CD14-positive monocyte (primary cell): ENCODE measurements at regions not wholly inside any gene's neighbourhood (a gene's known extent, or its start where the extent isn't known, plus 50 kb on each side); places are given as distances from the start of the nearest gene placed in this dataset.

Experiments used
- DNase-seq, 3 donors: peaks; one replicate each; pipeline ENCODE4 v3.0.0-alpha.2; 2011 to 2022
- H2AFZ ChIP-seq: 2 replicates; pipeline ENCODE4 v1.6.0; 2012; ENCODE audit warnings: mild to moderate bottlenecking, low read depth, low read length, inconsistent platforms; ENCODE audit not compliant: insufficient read depth, poor library complexity, severe bottlenecking
- H3K27ac ChIP-seq, 2 donors: 1 replicate in 1 of 2; 2 replicates in 1 of 2; pipeline ENCODE4 v1.5.1; 2012 to 2013; ENCODE audit warnings: low read length in 2 of 2, control low read depth in 1 of 2, inconsistent platforms in 1 of 2, low read depth in 1 of 2, mild to moderate bottlenecking in 1 of 2
- H3K27me3 ChIP-seq, 2 donors: one replicate each; pipeline versions ENCODE4 v1.6.0 to v1.6.1; 2011 to 2013; ENCODE audit warnings: low read length in 2 of 2; ENCODE audit not compliant: control insufficient read depth in 2 of 2, insufficient read depth in 2 of 2
- H3K36me3 ChIP-seq, 2 donors: replicated peaks in 1 of 2; 1 replicate in 1 of 2; 2 replicates in 1 of 2; pipeline versions ENCODE4 v1.5.1 to v1.6.1; 2012 to 2013; ENCODE audit warnings: low read length in 2 of 2, control low read depth in 1 of 2, inconsistent platforms in 1 of 2, mild to moderate bottlenecking in 1 of 2; ENCODE audit not compliant: insufficient read depth in 2 of 2, control insufficient read depth in 1 of 2
- H3K4me1 ChIP-seq, 2 donors: 1 replicate in 1 of 2; 2 replicates in 1 of 2; pipeline versions ENCODE4 v1.5.1 to v1.6.1; 2012 to 2013; ENCODE audit warnings: low read length in 2 of 2, control low read depth in 1 of 2, inconsistent platforms in 1 of 2, mild to moderate bottlenecking in 1 of 2, moderate library complexity in 1 of 2; ENCODE audit not compliant: insufficient read depth in 2 of 2, control insufficient read depth in 1 of 2
- H3K4me2 ChIP-seq: replicated peaks from 2 replicates; pipeline ENCODE3; 2012; ENCODE audit warnings: low read length, moderate library complexity, mild to moderate bottlenecking; ENCODE audit not compliant: poor library complexity, severe bottlenecking; ENCODE audit errors: extremely low read depth
- H3K4me3 ChIP-seq, 3 experiments: fragments of 200-600 bp in 1 of 3; sonication (generic) in 1 of 3; replicated peaks in 1 of 3; 1 replicate in 2 of 3; 2 replicates in 1 of 3; pipeline ENCODE4 v1.5.1; 2011 to 2013; ENCODE audit warnings: low read length in 3 of 3, mild to moderate bottlenecking in 3 of 3, control low read depth in 2 of 3, low read depth in 2 of 3, inconsistent platforms in 1 of 3, moderate library complexity in 1 of 3
- H3K79me2 ChIP-seq: 2 replicates; pipeline ENCODE4 v1.6.0; 2012; ENCODE audit warnings: mild to moderate bottlenecking, control low read depth, inconsistent platforms, low read length, moderate library complexity; ENCODE audit not compliant: insufficient read depth
- H3K9ac ChIP-seq: 2 replicates; pipeline ENCODE4 v1.6.0; 2017; ENCODE audit warnings: low read length, mild to moderate bottlenecking; ENCODE audit not compliant: insufficient read depth, poor library complexity, severe bottlenecking
- H3K9me3 ChIP-seq, 2 donors: replicated peaks in 1 of 2; 1 replicate in 1 of 2; 2 replicates in 1 of 2; pipeline versions ENCODE4 v1.5.1 to v1.6.1; 2012 to 2013; ENCODE audit warnings: low read length in 2 of 2, control low read depth in 1 of 2; ENCODE audit not compliant: control insufficient read depth in 1 of 2, insufficient read depth in 1 of 2
- H4K20me1 ChIP-seq: 2 replicates; pipeline ENCODE4 v1.6.0; 2012; ENCODE audit warnings: mild to moderate bottlenecking, low read length, control low read depth, moderate library complexity; ENCODE audit not compliant: insufficient read depth
- H3K27ac Mint-ChIP-seq, 7 donors: one replicate each; pipeline ENCODE4 v1.8.0; 2020; ENCODE audit warnings: mild to moderate bottlenecking in 7 of 7, mixed read lengths in 7 of 7, moderate library complexity in 6 of 7, inconsistent platforms in 2 of 7
- H3K27me3 Mint-ChIP-seq, 3 donors: one replicate each; pipeline ENCODE4 v1.8.0; 2021 to 2022; ENCODE audit warnings: low read depth in 3 of 3, mild to moderate bottlenecking in 3 of 3, mixed read lengths in 3 of 3, moderate library complexity in 3 of 3, inconsistent platforms in 1 of 3
- H3K36me3 Mint-ChIP-seq, 2 donors: one replicate each; pipeline ENCODE4 v1.8.0; 2020; ENCODE audit warnings: mixed read lengths in 2 of 2, inconsistent platforms in 1 of 2, mild to moderate bottlenecking in 1 of 2
- H3K4me1 Mint-ChIP-seq: one replicate; pipeline ENCODE4 v1.8.0; 2020; ENCODE audit warnings: mild to moderate bottlenecking, mixed read lengths
- H3K4me3 Mint-ChIP-seq, 2 donors: one replicate each; pipeline ENCODE4 v1.8.0; 2020; ENCODE audit warnings: mild to moderate bottlenecking in 2 of 2, mixed read lengths in 2 of 2, moderate library complexity in 1 of 2
- H3K9me3 Mint-ChIP-seq, 7 donors: one replicate each; pipeline ENCODE4 v1.8.0; 2020 to 2022; ENCODE audit warnings: mixed read lengths in 7 of 7, mild to moderate bottlenecking in 6 of 7, moderate library complexity in 6 of 7, inconsistent platforms in 2 of 7
- WGBS: methylation state at CpG from one replicate; pipeline ENCODE4 v1.1.5; 2013; ENCODE audit warnings: missing lambda C conversion rate; ENCODE audit not compliant: insufficient coverage; 5-methylcytosine and 5-hydroxymethylcytosine counted together
- intact Hi-C, 2 donors: fragments of 100-400 bp; cut with micrococcal nuclease; formaldehyde crosslinking; loops; one replicate each; pipeline versions ENCODE4 v1.15.0 to v1.15.1; 2023
- TF ChIP-seq, protein P1 (sequence below): fragments of 200-600 bp; IDR thresholded peaks from one replicate; pipeline ENCODE4 v1.8.0; 2022; ENCODE audit warnings: antibody characterized with exemption, mild to moderate bottlenecking

DNA sequence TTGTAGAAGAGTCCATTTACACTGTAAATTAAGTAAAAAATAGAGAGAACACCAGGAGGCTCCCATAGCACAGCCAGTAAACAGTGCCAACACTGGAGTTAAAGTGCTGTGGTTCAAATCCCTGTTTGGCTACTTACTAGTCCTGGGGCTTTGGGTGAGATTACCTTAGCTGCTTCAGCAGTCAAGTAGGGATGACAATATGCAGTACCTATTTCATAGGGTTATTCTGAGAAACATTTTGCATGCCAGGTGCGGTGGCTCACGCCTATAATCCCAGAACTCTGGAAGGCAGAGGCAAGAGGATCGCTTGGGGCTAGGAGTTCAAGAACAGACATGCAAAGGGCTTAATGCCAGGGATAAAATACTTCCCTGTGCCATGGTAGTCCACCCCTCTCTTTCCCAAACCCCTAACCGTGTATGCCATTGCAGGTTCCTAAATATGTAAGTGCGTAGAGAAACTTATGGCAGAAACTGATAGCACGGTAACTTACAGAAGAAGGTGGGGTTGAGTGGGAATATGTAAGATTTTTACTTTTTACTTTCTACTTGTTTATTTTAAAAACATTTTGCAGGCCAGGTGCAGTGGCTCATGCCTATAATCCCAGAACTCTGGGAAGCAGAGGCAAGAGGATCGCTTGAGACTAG lies 86.4 kb upstream of the PICALM start:
- H3K4me2 ChIP-seq: no peak overlapping the region
- Mint-ChIP-seq H3K27me3 (no peaks in the 10 kb centered on the region), H3K9me3 (peaks cover 0 to 2% (median 0%) of the 10 kb centered on the region in 7 donors), H3K36me3 (no peaks in the 10 kb centered on the region), H3K4me1 (peaks cover 49% of the 10 kb centered on the region), H3K27ac (no peak overlapping the region), H3K4me3 (no peak overlapping the region)
- TF ChIP-seq, protein P1, sequence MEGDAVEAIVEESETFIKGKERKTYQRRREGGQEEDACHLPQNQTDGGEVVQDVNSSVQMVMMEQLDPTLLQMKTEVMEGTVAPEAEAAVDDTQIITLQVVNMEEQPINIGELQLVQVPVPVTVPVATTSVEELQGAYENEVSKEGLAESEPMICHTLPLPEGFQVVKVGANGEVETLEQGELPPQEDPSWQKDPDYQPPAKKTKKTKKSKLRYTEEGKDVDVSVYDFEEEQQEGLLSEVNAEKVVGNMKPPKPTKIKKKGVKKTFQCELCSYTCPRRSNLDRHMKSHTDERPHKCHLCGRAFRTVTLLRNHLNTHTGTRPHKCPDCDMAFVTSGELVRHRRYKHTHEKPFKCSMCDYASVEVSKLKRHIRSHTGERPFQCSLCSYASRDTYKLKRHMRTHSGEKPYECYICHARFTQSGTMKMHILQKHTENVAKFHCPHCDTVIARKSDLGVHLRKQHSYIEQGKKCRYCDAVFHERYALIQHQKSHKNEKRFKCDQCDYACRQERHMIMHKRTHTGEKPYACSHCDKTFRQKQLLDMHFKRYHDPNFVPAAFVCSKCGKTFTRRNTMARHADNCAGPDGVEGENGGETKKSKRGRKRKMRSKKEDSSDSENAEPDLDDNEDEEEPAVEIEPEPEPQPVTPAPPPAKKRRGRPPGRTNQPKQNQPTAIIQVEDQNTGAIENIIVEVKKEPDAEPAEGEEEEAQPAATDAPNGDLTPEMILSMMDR: no peak
- WGBS: 100% methylated on average over 1 of the region's 7 CpGs
- no peak overlapping the region for H3K9ac ChIP-seq
- DNase-seq: no peak
- no peaks in the 10 kb centered on the region for H3K36me3 ChIP-seq
- H3K9me3 ChIP-seq: no peaks in the 10 kb centered on the region
- no peaks in the 10 kb centered on the region for H3K27me3 ChIP-seq
- H4K20me1 ChIP-seq: no peaks in the 10 kb centered on the region
- H3K27ac ChIP-seq: no peak overlapping the region
- H3K4me1 ChIP-seq: peaks cover 51 to 53% of the 10 kb centered on the region in 2 donors
- no peak overlapping the region for H2AFZ ChIP-seq
- intact Hi-C loops: no loop called here
- H3K79me2 ChIP-seq: no peaks in the 10 kb centered on the region
- H3K4me3 ChIP-seq: no peak overlapping the region

DNA sequence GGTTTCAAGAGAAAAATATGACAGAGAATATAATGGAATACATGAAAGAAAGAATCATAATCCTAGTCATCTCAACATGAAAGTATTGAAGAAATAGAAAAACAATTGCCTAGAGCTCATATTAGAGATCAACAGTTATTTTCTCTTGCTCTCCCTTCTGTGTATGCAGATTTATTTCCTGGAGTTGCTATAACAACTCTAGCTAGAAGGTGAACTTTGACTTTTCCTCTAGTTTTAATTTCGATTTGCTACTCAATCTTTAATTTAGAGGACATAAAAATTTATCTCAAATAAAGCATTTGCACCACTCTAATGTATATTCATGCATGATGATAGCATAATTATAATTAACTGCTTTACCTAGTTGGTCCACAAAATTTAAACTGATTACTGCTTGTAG lies 84.6 kb upstream of the PICALM start:
- WGBS: no CpG with 5 or more reads among the region's 1 CpG
- Mint-ChIP-seq H3K27me3 (no peaks in the 10 kb centered on the region), H3K4me3 (no peak overlapping the region), H3K4me1 (peaks cover 45% of the 10 kb centered on the region), H3K27ac (peak overlapping the region in 1 of 7 donors; percentile 50), H3K9me3 (peaks cover 0 to 2% (median 0%) of the 10 kb centered on the region in 7 donors), H3K36me3 (no peaks in the 10 kb centered on the region)
- peaks cover 47 to 50% of the 10 kb centered on the region in 2 donors for H3K4me1 ChIP-seq
- no peak overlapping the region for H2AFZ ChIP-seq
- H3K36me3 ChIP-seq: no peaks in the 10 kb centered on the region
- no peak overlapping the region for H3K27ac ChIP-seq
- H3K9ac ChIP-seq: no peak overlapping the region
- H3K9me3 ChIP-seq: no peaks in the 10 kb centered on the region
- intact Hi-C loops: no loop called here
- H3K79me2 ChIP-seq: no peaks in the 10 kb centered on the region
- no peaks in the 10 kb centered on the region for H4K20me1 ChIP-seq
- DNase-seq: no peak
- no peaks in the 10 kb centered on the region for H3K27me3 ChIP-seq
- TF ChIP-seq, protein P1: no peak
- no peak overlapping the region for H3K4me3 ChIP-seq
- H3K4me2 ChIP-seq: no peak overlapping the region
